CD4-positive, alpha-beta T cell treated with Interleukin-15 for 4 hours (primary cell): ENCODE measurements at regions not wholly inside any gene's neighbourhood (a gene's known extent, or its start where the extent isn't known, plus 50 kb on each side); places are given as distances from the start of the nearest gene placed in this dataset.
A peak's percentile ranks its signal among the peaks of the same experiment; 100 is the strongest.

Source experiments
- DNase-seq: peaks from one replicate; pipeline ENCODE4 v3.0.0-alpha.2; 2020; ENCODE audit warnings: low spot score

DNA sequence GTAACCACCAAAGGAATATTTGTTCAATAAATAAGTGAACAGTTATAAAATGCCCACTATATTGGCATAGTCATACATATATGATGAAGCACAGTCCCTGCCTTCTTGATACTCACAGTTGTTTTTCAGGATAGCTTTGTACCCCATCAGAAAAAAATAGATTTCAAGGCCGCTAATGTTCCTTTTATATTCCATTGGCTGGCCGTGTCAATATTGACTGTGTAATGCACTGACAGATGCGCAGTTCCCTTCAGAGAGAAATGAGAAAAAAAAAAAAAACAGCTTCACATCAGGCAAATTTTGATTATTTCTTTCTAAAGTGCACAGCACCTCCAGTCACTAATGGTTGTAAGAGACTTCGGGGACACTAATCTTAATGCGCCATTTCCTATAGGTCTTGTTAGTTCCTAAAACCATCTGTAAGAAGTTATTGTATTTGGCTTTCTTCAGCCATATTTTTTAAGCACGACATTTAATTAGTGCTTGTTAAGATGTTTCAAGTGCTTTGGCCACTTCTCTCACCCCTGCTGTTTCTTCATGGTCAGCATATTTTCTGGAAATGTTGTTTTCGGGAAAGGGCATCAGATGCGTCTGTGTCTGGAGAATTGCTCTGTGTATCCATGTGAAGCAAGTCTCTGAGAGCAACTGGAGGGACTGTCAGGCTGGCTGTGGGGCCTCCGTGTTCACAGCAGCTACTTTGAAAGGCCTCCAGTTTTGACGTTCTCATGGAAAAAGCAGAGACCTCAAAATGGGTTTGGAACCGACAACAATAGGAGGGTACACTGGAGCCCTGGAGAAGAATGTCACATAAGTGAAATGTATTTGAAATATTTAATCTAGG, 378.3 kb downstream of the MTX2 start:
- no peak for DNase-seq

DNA sequence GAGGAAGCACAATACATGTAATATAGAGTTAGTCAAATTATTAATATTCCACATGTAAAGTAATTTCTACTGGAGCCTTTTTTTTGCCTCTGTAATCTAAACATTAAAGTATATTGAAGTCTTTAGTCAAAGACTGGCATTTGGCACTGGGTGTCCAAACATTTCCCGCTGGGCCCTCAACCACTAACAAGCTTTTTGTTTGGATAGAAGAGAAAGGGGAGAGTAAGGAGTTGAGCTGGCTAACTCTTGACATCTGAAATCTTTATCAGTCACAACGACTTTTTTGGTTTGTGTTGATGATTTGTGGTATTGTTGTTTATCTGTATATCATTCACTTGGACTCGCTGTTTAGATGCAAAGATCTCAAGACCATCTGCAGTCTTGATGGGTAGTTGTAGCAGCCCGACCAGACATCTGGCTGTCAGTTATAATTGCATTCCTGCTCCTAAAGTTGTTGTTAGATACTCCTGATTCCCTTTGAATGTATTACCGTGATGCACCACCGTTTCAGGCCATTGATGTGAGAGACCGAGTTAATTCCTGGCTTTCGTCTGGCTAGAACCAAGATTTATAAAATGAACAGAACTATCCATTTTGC, 379.6 kb downstream of the MTX2 start:
- DNase-seq: no peak

DNA sequence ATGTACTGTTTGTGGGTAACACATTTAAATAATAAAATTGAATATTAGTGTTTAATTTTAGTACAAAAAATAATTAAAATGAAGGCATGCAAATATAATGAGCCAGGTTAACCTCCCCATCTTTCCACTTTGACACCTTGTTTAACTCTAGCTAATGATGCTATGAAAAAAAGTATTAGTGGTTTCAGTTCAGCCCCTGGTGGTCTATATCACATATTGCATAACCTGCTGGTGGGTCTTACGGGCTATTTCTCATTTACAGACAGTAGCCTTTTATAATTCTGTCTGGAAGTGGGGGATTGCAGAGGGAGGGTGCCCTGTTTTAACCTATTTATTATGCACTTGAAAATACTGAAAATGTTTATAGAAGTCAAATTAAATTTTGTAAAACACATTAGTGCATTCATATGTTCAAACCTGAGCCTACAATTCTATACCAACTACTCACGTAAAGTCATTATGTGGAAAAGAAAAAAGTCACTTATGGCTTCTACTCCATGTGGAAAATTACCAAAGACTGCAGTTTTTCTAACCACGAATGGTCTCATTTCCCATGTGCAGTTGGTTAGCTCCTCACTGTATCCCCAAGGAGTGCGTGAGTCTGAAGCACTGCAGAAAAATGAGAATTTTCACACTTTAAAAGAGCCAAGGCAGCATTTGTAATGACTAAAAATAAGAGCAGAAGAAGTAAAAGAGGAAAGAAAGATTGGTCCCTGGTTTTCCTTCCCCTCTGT, 381.0 kb downstream of the MTX2 start:
- DNase-seq: no peak

DNA sequence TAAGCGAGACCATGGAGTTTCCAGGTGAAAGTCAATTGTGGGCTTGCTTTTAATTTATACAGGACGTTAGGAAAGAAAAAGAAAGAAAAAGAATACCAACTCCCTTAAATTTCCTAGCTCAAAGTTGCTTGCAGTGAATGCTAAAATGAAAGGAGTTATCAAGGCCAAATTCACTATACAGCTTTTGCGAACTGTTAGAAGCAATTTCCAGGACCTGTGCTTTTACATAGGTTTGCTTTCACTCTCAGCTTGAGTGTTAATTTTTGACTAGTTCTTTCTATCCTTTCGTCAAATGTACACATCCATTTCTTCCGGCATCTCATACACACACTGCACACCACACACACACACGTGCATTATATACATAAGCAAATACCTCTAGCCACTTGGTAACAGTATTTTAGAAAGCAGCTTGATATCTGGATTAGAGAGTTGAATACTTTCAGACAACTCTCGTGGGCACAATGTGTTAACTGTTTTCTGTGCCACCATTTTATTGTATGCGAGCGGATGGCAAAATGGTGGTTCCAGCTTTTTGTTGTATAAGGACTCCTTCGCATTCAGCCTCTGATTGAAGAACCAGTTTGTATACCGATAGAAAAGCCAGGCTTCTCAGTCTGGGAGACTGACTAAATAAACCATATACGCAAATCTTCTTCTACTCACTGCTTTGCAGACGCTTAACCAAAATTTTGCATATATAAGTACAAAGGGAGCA, 381.8 kb downstream of the MTX2 start:
- DNase-seq: no peak

DNA sequence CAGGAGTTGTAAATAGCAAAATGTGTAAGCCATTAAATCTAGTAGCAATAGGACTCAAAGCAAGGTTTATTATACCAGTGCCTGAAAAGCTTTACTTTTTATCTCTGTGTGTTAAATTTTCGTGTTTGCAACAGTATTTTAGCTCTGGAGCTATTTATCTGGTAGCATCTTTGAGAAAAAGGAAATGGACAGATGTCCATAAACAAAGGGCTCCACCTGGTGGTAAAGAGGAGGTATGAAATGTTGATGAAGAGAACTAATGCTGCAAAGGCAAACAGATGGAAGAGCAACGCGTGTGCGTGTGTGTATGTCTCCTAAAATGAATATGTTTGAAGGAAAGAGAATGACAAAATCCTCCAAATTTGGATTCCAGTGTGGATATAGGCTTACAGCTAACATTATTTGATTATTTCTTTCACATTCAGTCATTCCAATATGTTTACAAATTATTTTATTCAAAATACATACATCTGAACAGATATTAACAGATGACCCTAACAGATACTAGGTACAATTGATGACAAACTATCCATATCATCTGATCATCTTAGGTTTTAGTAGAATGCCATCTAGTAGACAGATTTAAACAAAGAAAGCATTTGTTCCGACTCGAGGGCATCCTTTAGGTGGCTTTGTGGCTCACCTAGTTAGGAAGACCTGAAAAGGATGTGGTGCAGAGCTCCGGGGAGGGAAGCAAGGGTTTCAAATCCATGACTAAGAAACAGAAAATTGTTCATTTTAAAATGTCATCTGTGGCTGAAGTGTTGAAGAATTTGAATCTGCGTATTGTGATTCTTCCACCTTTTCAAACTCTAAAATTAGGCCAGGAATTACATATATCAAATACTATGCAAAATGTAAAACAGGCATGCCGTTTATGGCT, 383.3 kb downstream of the MTX2 start:
- DNase-seq: peak; percentile 53

DNA sequence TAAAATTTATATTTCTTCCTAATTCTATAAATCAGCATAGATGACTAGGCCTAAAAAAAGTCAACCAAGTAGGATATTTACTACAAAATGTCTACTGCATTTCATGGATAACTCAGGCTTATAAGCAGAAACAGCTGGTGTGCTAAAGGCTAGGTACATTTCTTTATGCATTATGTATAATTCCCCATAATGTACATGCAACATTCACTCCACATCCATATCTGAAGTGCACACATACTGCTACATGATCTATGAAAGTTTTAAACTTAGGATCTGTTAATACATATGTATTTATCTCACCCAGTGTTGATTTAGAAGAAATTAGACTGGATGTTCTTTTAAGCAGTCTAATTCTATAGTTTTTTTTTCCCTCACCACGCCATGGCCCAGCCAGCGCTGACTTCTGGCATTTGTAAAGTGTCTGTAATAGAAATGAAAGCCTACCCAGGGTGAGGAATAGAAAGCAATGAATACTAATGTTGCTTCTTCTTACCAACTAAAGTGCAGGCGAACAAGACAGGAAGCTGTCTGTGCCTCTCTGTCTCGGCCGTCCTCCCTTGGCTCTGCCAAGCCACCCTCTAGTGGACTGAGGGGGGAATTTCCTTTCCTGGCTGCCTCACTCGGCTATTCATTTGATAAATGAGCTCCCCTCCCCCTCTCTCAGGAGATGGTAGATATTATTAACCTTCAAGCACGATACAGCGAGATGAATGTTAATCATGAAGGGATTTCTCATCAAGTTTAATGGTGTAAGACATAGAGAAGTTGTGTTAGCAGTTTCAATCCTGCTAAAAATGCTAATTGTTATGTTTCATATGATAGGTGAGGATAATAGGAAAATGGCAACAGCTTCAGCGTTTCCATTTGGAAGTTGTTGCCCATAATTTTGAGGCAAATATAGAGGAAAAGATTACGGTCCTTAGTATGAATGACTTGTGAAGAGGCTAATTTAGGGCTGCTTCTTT, 384.5 kb downstream of the MTX2 start:
- DNase-seq: no peak

DNA sequence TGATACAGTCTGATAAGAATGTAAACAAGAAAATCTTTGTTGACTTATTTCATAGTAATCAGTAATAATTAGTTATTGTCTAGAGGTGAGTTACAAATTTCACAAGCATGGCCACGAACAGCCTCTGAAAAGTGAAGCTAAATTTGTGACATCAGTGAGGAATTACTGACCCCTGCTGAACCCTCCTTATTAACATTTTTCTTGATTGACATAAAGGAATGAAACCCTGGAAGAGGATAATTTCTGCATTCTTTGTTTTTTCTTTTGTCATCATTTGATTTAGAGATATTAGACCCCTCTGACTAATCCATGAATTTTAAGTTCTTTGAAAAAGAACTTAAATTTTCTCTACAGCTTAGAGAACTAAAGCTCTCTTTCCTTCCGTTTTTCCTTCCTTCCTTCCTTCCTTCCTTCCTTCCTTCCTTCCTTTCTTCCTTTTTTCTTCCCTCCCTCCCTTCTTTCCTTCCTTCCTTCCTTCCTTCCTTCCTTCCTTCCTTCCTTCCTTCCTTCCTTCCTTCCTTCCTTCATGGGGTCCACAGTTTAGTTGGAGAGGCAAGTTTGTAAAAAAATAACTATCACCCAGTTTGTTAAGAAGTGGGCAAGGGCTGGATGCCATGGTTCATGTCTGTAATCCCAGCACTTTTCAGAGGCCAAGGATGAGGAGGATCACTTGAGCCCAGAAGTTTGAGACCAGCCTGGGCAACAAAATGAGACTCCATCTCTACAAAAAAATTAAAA, 387.0 kb downstream of the MTX2 start:
- no peak for DNase-seq

DNA sequence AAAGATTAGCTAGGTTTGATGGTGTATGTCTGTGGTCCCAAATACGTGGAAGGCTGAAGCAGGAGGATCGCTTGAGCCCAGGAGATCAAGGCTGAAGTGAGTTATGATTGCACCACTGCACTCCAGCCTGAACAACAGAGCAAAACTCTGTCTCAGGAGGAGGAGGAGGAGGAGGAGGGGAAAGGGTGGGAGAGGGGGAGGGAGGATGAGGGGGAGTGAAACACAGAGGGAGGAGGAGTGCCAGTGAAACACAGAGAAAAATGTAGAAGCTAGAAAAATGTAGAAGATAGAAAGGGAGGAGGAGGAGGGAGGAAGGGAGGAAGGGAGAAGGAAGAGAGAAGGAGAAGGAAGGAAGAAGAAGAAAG, 387.5 kb downstream of the MTX2 start:
- DNase-seq: no peak

DNA sequence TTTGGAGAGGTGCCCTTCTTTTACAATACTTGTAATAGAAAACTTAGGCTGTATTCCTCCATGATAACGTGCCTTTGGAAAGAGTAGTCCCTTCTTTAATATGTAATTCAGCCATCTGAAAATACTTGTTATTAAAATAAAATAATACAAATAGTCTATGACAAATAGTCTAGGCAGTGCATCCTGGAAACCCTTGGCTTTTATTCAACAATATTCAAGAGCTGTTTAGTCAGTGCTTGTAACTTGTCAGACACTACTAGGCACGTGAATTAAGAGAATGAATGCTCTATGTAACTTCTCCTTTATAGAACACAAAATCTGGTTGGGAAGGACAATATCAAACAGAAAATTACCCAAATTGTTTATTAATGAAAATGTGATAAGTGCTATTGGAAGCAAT, 388.2 kb downstream of the MTX2 start:
- DNase-seq: no peak

DNA sequence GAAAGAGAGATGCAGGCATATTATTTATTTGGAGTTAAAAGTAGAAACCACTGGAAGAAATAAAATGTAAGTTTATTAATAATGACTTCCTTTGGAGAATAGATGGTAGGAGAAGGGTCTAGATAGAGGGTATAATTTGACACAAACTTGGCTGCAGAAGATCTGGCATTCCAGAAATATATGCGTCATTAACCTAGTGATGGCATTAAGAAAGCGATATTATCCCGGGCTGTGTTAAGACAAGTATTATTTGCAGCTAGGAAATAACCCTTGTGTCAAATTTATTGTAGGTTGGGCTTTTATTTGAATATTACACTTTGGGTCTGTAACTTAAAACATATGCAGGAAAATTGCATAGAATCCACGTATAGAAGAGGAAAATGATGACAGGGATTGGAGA, 389.5 kb downstream of the MTX2 start:
- DNase-seq: no peak

DNA sequence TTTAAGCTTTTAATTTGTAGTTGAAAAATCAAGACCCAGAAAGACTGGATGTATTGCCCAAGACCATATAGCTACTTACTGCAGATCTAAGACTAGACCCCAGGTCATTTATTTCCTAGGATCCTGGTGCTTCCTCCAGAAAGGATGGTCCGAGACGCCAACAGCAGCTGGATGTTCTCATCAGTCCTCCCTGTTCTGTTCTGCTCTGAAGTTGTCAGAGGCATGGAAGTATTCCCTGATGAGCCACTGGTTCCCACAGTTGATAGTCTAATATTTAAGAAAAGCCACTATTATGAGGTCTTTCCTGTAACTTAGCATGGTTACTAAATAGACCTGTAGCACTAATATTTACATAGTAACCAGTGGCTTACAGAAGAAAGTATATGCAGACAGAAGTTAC, 393.5 kb downstream of the MTX2 start:
- no peak for DNase-seq

DNA sequence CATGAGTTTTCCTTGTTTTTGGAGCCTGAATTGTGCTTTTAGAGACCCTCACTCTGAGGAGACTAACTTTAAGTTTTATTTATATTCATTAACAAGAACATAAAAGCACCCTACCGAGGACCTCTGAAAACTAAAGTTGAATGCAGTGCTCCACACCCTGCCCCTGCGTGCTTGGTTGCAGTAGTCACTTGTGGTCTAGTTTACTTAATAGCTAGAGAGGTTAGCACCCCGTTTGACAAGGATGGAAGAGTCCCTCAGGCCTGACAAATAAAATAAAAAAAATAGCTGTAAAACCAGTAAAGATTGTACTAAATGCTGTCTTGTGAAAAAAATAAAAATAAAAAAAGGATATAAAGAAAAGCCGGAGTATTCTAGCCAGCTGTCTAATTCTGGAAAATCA, 395.2 kb downstream of the MTX2 start:
- DNase-seq: no peak

DNA sequence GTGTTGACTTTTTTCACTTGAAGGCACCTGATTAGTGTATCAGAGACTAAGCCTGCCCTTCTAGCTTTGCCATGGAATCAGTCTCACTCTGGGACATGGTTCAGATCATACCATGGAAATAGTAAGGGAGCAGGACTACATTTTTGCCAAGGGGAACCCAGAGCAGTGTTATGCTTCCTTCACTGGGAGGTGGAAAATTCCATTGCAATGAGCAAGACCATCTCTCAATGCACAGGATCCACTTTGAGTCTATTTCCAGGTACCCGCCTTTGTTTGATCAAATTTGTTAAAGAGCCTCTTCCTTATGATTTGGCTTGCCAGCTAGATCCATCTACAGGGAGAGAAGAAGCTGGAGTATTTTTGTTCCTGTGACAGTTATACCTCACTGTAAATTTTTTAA, 395.8 kb downstream of the MTX2 start:
- no peak for DNase-seq

DNA sequence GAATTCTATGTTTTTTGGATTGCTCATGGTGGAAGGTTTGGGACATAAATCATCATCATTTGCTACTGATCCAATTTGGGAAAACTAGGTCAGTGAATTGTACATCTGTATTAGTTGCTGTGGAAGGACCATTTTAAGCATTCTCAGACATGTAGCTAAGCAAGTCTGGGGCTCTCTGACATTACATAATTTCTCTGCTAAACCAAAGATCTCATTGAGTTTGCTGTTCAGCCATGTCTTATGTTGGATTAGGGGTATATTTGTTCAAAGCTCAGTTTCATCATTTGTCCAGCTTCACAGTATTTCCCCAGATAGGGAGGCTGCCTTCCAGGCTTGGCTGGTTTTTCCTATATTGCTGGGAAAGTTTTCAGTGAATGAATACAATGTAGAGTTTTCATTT, 399.7 kb downstream of the MTX2 start:
- DNase-seq: no peak

DNA sequence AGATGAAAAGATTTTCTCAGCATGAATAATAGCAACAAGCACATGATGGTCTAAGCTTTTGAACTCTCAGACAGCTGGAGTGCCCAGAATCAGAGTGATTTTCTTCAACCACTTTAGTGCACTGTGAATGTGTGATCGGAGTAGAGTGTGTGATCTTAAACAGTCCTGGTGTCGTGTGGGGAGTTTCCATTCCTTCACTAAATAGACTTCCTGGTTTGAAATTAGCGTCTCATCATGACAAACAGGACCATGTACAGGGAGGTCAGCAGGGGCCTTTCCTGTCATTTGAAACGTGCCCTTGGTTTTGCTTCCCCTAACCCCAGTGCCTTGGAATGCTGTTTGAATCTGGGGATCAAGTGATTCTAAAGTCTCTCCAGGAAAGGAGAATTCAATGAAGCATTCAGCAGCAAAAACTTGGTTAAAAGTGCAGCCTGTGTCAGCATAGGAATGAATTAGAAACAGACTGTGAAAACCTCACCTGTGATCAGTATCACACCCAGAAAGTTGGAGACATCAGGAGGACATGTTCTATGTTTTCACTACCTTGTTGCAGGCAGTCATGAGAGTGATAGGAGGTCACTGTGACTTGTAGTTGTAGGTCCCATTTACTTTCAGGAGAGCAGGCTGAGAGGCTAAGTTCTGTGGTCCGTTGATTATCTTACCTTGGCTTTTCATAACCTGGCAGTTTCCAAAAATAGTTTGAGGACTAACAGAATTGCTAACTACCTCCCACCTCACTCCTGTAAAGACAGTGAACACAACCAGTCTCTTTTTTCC, 400.3 kb downstream of the MTX2 start:
- no peak for DNase-seq

DNA sequence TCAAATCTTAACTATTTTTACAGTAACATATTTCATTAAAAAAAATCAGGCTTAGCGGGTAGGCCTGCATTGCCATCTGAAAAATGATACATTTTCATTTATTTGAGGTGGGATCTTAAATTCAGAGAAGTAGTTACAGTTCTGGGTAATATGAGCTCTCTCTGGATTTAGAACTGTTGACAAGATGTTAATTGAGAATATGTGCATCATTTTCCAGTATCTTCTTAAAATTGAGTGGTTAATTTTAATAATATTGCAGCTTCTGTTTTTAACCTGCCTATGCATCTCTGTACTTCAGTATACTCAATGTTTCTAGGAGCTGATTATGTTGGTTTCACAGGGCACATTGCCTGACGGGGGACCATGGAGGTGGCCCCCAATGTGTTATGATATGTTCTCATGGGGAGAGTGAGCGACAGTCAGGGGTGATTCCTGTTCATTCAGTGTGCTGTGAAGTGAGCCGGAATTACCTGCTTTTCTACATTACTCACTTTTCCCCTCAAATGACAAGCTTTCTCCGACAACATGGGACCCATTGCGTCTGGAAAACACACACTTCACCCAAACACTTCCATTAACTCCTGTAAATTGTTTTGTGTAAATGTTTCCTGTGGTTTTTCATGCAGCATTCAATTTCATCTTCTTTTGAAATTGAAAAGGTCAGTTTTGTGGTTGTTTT, 406.2 kb downstream of the MTX2 start:
- no peak for DNase-seq

DNA sequence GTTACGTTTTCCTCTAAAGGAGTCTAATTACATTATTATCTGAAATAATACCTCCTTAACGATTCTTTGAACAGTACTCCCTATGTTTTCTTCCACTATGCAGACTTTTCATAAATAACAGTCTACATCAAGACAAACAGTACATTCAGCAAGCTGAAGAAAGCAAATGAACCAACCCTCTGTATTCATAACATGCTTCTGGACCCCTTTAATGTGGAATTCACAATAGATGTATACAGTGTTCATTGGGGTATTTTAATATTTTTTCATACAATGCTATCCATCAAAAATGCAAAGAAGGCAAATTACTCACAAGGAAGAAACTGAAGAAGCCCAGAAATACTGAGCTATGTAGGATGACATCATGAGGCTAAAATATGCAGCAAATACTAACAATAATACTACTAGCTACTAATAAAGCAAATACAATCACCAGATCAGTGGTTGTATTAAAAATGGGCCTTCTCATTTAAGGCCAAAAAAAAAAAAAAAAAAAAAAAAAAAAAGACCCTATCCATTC, 408.6 kb downstream of the MTX2 start:
- no peak for DNase-seq

DNA sequence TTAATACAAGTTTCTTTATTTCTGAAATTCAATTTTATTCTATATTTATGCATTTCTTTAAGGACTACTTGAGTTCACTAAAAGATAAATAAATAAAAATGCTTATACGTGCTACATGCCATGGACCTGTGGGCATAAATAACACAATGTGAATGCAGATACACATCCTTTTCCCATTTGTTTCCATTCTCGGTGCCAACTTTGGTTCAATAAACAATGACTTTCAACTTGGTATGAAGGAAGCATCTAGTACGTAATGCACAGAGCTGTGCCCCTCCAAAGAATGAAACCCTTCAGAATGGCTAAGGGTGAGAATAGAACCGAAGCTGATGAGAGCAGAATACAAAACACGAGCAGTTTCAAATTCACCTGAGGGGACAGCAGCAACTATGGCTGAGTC, 409.3 kb downstream of the MTX2 start:
- no peak for DNase-seq
